Peyer's patch (tissue), 4 donors: ENCODE measurements at regions not wholly inside any gene's neighbourhood (a gene's known extent, or its start where the extent isn't known, plus 50 kb on each side); places are given as distances from the start of the nearest gene placed in this dataset.

ENCODE experiments used
- DNase-seq, 3 donors: peaks; one replicate each; pipeline ENCODE4 v3.0.0-alpha.2; 2017 to 2019
- H3K27ac ChIP-seq, 4 donors: fragments of 200-600 bp; sonication (generic); one replicate each; pipeline ENCODE4 v1.5.1; 2016 to 2019
- H3K27me3 ChIP-seq, 2 donors: fragments of 200-600 bp; sonication (generic); one replicate each; pipeline ENCODE4 v1.5.1; 2019
- H3K36me3 ChIP-seq, 3 donors: fragments of 200-600 bp; sonication (generic); one replicate each; pipeline ENCODE4 v1.5.1; 2016 to 2019
- H3K4me1 ChIP-seq, 4 donors: fragments of 200-600 bp; sonication (generic); one replicate each; pipeline ENCODE4 v1.5.1; 2016 to 2019
- H3K4me3 ChIP-seq, 4 donors: fragments of 200-600 bp; sonication (generic); 1 replicate in 3 of 4; 2 replicates in 1 of 4; pipeline ENCODE4 v1.5.1; 2016 to 2019; ENCODE audit warnings: mild to moderate bottlenecking in 1 of 4
- H3K9me3 ChIP-seq, 4 donors: fragments of 200-600 bp; sonication (generic); one replicate each; pipeline ENCODE4 v1.5.1; 2016 to 2019; ENCODE audit warnings: mild to moderate bottlenecking in 1 of 4
- POLR2A ChIP-seq, 2 donors: fragments of 450-650 bp; IDR thresholded peaks; one replicate each; pipeline ENCODE4 v1.5.1; 2017; ENCODE audit warnings: antibody characterized with exemption in 2 of 2, mild to moderate bottlenecking in 2 of 2, moderate library complexity in 2 of 2
- TF ChIP-seq, protein P1 (sequence below), 6 experiments: fragments of 450-650 bp in 4 of 6; fragments of 200-600 bp in 2 of 6; sonication (generic) in 1 of 6; IDR thresholded peaks; one replicate each; pipeline ENCODE4 v1.5.1; 2017 to 2019; ENCODE audit warnings: antibody characterized with exemption in 6 of 6, mild to moderate bottlenecking in 3 of 6, moderate library complexity in 1 of 6

DNA sequence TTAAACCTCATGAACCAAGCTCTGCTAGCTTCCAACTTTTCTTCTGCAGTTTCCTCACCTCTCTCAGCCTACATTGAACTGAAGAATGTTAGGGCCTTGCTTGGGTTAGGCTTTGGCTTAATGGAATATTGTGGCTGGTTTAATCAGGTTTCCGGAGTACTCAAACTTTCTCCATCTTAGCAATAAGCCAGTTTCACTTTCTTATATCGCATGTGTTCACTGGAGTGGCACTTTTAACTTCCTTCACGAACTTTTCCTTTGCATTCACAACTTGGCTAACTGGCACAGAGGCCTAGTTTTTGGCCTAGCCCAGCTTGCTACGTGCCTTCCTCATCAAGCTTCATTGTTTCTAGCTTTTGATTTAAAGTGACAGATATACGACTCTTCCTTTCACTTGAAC, 81.0 kb upstream of the MAST4 start:
- H3K36me3 ChIP-seq, result no peaks in the 10 kb centered on the region
- peak overlapping the region in 2 of 4 donors; percentile 38 to 61 for H3K27ac ChIP-seq
- no peaks in the 10 kb centered on the region for H3K4me1 ChIP-seq
- H3K4me3 ChIP-seq, result no peak overlapping the region
- DNase-seq, result no peak
- no peak for TF ChIP-seq POLR2A (IDR thresholded peaks at IDR 0.05)
- TF ChIP-seq, protein P1, sequence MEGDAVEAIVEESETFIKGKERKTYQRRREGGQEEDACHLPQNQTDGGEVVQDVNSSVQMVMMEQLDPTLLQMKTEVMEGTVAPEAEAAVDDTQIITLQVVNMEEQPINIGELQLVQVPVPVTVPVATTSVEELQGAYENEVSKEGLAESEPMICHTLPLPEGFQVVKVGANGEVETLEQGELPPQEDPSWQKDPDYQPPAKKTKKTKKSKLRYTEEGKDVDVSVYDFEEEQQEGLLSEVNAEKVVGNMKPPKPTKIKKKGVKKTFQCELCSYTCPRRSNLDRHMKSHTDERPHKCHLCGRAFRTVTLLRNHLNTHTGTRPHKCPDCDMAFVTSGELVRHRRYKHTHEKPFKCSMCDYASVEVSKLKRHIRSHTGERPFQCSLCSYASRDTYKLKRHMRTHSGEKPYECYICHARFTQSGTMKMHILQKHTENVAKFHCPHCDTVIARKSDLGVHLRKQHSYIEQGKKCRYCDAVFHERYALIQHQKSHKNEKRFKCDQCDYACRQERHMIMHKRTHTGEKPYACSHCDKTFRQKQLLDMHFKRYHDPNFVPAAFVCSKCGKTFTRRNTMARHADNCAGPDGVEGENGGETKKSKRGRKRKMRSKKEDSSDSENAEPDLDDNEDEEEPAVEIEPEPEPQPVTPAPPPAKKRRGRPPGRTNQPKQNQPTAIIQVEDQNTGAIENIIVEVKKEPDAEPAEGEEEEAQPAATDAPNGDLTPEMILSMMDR (IDR thresholded peaks at IDR 0.05), result no peak
- H3K9me3 ChIP-seq, result no peaks in the 10 kb centered on the region
- H3K27me3 ChIP-seq, result no peaks in the 10 kb centered on the region

DNA sequence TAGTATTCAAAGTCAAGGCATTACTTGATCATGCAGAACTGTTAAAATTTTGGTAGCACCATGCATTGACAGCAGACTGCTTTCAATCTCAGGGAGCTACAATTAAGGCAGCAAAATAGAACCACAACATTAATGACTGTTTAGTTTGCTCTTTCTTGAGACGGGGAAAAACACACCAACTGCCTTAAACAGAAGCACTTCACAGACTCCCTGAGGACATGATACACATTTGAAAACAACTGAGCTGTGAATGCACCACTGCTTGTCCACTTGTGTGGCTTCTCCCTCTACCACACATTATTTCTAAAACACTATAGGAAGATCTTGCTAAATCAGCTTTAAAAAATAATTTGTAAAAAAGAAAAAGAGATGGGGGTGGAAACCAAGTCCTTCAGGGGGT, 79.6 kb upstream of the MAST4 start:
- H3K36me3 ChIP-seq, result no peaks in the 10 kb centered on the region
- no peak overlapping the region for H3K4me3 ChIP-seq
- no peak for DNase-seq
- H3K4me1 ChIP-seq, result no peaks in the 10 kb centered on the region
- no peak for TF ChIP-seq POLR2A (IDR thresholded peaks at IDR 0.05)
- no peaks in the 10 kb centered on the region for H3K27me3 ChIP-seq
- no peak overlapping the region for H3K27ac ChIP-seq
- no peaks in the 10 kb centered on the region for H3K9me3 ChIP-seq

- H3K36me3 ChIP-seq, result no peaks in the 10 kb centered on the region
- TF ChIP-seq, protein P1 (IDR thresholded peaks at IDR 0.05), result no peak
- no peak for TF ChIP-seq POLR2A (IDR thresholded peaks at IDR 0.05)
These were observed 78.8 kb upstream of the MAST4 start for GRCh38 chr5:66517351-66517750.

GRCh38 chr5:66518052-66518451, 78.1 kb upstream of the MAST4 start:
- Histone ChIP-seq H3K9me3 (peaks cover 0 to 3% (median 0%) of the 10 kb centered on the region in 4 donors), H3K4me1 (no peaks in the 10 kb centered on the region), H3K36me3 (no peaks in the 10 kb centered on the region), H3K27ac (no peak overlapping the region), H3K27me3 (no peaks in the 10 kb centered on the region), H3K4me3 (no peak overlapping the region)
- no peak for DNase-seq
- TF ChIP-seq POLR2A (IDR thresholded peaks at IDR 0.05), result no peak
- TF ChIP-seq, protein P1 (IDR thresholded peaks at IDR 0.05), result no peak

More at GRCh38 chr5:66517351-66517750, 78.8 kb upstream of the MAST4 start:
- Histone ChIP-seq H3K27ac (no peak overlapping the region), H3K4me3 (no peak overlapping the region), H3K27me3 (no peaks in the 10 kb centered on the region), H3K4me1 (no peaks in the 10 kb centered on the region), H3K9me3 (peaks cover 0 to 3% (median 0%) of the 10 kb centered on the region in 4 donors)
- DNase-seq, result no peak

GRCh38 chr5:66518753-66519152, 77.4 kb upstream of the MAST4 start:
- no peaks in the 10 kb centered on the region for H3K4me1 ChIP-seq
- no peak overlapping the region for H3K27ac ChIP-seq
- DNase-seq, result no peak
- peaks cover 0 to 3% (median 0%) of the 10 kb centered on the region in 4 donors for H3K9me3 ChIP-seq
- H3K36me3 ChIP-seq, result no peaks in the 10 kb centered on the region
- H3K4me3 ChIP-seq, result no peak overlapping the region
- no peaks in the 10 kb centered on the region for H3K27me3 ChIP-seq
- TF ChIP-seq, protein P1 (IDR thresholded peaks at IDR 0.05), result no peak
- no peak for TF ChIP-seq POLR2A (IDR thresholded peaks at IDR 0.05)

- DNase-seq, result no peak
- no peaks in the 10 kb centered on the region for H3K27me3 ChIP-seq
- no peak overlapping the region for H3K27ac ChIP-seq
- no peaks in the 10 kb centered on the region for H3K36me3 ChIP-seq
- no peak overlapping the region for H3K4me3 ChIP-seq
- no peak for TF ChIP-seq POLR2A (IDR thresholded peaks at IDR 0.05)
- TF ChIP-seq, protein P1 (IDR thresholded peaks at IDR 0.05), result no peak
- H3K4me1 ChIP-seq, result no peaks in the 10 kb centered on the region
- H3K9me3 ChIP-seq, result peaks cover 0 to 3% (median 0%) of the 10 kb centered on the region in 4 donors
These were observed 76.6 kb upstream of the MAST4 start for GRCh38 chr5:66519626-66520025.
